HG02970 (cell line): ENCODE measurements at regions not wholly inside any gene's neighbourhood (a gene's known extent, or its start where the extent isn't known, plus 50 kb on each side); places are given as distances from the start of the nearest gene placed in this dataset.
"Not testable (repeated sequence)": the region's sequence is repeated elsewhere in the genome, so short reads cannot be mapped to it uniquely, and the experiment has no call there.

Experiments used
- ATAC-seq: cut with Tn5 transposase; IDR thresholded peaks from one replicate; pipeline ENCODE4 v1.9.1; 2021; ENCODE audit warnings: mild to moderate bottlenecking, moderate library complexity, moderate number of reproducible peaks; ENCODE audit not compliant: unreplicated experiment, low FRiP score

- no peak for ATAC-seq
These were observed 142.1 kb upstream of the GLRA1 start for GRCh38 chr5:152066784-152067183.

- no peak for ATAC-seq
These were observed 138.4 kb upstream of the GLRA1 start for GRCh38 chr5:152063004-152063403.

- no peak for ATAC-seq
These were observed 136.4 kb upstream of the GLRA1 start for GRCh38 chr5:152061095-152061494.

GRCh38 chr5:152058267-152058666 is 133.6 kb upstream of the GLRA1 start:
- ATAC-seq = no peak

- ATAC-seq = no peak
These were observed 132.3 kb upstream of the GLRA1 start for GRCh38 chr5:152056931-152057330.

GRCh38 chr5:152052470-152052869 is 127.8 kb upstream of the GLRA1 start:
- no peak for ATAC-seq

- ATAC-seq = no peak
These were observed 127.1 kb upstream of the GLRA1 start for GRCh38 chr5:152051499-152052454.

GRCh38 chr5:152046361-152046760 is 121.7 kb upstream of the GLRA1 start:
- ATAC-seq = no peak

- not testable (repeated sequence) for ATAC-seq
These were observed 114.2 kb upstream of the GLRA1 start for GRCh38 chr5:152038856-152039255.

- ATAC-seq = not testable (repeated sequence)
These were observed 101.8 kb upstream of the GLRA1 start for GRCh38 chr5:152026328-152027024.

GRCh38 chr5:152016421-152016820 is 91.8 kb upstream of the GLRA1 start:
- ATAC-seq = no peak

- ATAC-seq = no peak
These were observed 83.1 kb upstream of the GLRA1 start for GRCh38 chr5:152007653-152008335.

- no peak for ATAC-seq
These were observed 79.4 kb upstream of the GLRA1 start for GRCh38 chr5:152004095-152004494.
